ENCODE measurements at regions not wholly inside any gene's neighbourhood (a gene's known extent, or its start where the extent isn't known, plus 50 kb on each side); places are given as distances from the start of the nearest gene placed in this dataset.

DNA sequence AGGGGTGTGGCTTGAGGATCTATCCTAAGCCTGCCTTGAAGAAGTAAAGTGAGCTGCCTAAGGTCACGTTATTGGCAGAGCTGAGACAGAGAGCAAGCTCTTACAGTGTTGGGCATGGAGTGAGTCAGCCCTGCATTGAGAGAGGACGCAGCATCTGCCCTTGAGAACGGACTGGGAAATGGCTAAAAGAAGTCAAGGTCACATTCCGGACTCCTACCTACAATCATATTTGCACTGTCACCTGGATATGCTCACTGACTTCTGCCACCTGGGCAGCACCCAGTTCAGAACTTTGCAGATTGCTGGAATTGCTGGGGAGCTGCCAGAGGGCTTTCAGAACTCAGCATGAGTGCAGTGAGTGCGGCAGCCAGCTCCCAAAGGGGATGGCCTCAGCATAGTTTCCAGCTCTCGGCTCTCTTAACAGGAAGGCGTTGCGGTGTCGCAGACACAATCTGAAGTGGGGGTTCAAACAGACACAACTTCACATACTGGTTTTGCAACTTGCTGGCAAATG lies 199.3 kb upstream of the SGK1 start:
- DNase-seq = no peak

DNA sequence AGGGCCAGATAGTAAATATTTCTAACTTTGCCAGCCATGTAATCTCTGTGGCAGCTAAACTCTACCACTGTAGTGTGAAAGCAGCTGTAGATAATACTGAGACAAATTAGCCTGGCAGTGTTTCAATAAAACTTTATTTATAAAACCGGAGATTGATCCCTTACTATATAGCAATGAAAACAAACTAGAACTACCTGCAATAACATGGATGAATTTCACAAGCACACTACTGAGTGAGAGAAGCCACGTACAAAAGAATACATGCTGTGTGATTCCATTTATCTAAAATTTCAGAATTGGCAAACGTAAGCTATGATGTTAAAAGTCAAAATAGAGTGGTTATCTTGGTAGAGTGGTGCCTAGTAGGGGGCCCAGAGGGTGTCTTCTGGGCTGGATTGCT lies 198.7 kb upstream of the SGK1 start:
- DNase-seq = no peak

DNA sequence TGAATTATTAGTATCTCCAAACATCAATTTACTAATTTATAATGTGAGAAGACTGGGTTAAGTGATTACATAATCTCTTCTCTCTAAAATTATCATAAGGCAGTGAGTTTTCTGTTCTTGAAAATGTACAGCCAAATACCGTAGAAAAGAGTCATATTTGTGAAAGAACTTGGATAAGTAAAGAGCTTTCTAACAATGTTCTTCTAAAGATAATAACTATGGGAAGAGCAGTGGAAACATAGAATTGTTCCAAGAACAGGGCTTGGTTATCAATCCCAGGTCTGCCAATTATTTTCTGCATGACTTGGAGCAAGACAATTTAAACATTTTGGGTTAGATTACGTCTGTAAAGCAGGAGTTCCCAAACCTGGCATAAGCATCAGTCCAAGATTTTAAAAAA lies 198.1 kb upstream of the SGK1 start:
- no peak for DNase-seq

DNA sequence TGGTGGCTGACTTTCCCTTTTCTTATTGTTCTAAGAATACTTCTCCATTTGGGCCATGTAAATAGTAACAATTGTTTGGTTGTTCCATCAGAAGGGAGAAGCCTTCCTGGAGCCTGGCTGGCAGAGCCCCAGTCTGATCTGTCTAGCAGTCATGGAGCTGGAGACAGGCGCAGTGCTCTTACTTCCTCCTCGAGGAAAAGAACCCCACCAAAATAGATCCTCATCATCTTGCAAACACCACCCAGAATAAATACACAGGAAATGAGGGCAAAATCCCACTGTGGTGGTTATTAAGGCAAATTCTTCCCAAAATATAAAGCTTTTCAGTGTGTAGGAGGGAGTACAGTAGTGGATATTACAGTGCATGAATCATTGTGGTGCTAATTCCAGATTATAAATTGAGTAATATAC lies 195.1 kb upstream of the SGK1 start:
- no peak for DNase-seq

GRCh38 chr6:134511984-134512683 lies 194.2 kb upstream of the SGK1 start:
- DNase-seq = no peak

DNA sequence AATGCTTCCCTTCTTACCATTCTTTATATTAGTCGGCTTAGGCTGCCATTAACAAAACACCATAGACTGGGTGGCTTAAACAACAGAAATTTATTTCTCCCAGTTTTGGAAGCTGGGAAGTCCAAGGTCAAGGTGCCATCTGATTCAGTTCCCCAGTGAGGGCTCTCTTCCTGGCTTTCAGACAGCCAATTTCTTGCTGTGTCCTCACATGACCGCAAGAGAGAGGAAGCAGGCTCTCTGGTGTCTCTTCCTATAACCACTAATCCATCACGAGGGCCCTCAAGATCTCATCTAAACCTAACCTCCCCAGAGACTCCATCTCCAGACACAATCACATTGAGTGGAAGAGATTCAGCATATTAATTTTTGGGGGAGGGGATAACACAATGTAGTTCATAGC lies 193.0 kb upstream of the SGK1 start:
- no peak for DNase-seq

DNA sequence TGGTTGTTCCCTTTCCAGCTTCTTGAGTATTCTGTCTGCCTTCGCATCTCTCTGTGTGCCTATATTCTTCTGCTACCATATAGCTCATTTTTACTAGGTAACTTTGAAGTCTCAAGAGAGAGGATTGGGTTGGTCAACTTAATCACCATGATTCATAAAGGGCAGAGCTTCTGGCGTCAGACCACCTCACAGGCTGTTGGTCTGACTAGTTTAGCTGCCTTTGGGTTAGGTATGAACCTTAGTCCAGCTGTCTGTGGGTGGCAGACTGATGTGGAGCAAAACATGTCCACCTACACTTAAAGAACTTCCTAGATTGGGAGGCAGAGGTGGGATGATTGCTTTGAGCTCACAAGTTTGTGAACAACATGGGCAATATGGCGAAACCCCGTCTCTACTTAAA lies 192.2 kb upstream of the SGK1 start:
- no peak for DNase-seq

GRCh38 chr6:134508862-134509498 lies 191.1 kb upstream of the SGK1 start:
- no peak for DNase-seq

GRCh38 chr6:134506162-134506561 lies 188.2 kb upstream of the SGK1 start:
- DNase-seq = no peak

DNA sequence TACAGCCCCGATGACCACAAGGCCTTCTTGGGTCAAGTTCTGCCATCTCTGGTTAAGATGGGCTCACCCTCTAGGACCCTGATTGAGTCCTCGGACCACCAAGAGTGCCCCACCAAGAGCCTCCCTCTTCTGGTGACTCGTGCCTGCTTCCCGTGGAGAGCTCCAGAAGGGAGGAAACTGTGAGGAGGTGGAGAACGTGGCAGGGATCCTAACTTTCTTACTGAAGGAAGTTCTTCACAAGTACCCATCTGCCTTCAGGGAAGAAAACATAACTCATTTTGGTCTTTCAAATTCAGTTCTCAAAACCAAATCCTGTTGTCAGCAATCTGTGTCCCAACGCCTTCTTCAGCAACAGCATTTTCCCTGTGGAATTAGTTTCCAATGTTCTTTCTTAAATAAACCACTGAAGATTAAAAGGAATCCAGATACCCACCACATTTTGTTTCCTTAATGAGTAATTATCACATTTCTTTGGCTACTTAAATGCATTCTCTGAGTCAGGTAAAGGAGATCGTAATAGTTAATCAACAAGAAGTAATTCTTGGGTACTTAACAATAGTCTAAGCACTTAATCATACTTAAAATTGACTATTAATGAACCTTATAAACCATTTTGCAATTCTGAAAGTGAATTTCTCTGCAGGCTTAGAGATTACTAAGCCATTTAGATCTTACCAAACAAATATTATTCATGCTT lies 185.8 kb upstream of the SGK1 start:
- DNase-seq = no peak

DNA sequence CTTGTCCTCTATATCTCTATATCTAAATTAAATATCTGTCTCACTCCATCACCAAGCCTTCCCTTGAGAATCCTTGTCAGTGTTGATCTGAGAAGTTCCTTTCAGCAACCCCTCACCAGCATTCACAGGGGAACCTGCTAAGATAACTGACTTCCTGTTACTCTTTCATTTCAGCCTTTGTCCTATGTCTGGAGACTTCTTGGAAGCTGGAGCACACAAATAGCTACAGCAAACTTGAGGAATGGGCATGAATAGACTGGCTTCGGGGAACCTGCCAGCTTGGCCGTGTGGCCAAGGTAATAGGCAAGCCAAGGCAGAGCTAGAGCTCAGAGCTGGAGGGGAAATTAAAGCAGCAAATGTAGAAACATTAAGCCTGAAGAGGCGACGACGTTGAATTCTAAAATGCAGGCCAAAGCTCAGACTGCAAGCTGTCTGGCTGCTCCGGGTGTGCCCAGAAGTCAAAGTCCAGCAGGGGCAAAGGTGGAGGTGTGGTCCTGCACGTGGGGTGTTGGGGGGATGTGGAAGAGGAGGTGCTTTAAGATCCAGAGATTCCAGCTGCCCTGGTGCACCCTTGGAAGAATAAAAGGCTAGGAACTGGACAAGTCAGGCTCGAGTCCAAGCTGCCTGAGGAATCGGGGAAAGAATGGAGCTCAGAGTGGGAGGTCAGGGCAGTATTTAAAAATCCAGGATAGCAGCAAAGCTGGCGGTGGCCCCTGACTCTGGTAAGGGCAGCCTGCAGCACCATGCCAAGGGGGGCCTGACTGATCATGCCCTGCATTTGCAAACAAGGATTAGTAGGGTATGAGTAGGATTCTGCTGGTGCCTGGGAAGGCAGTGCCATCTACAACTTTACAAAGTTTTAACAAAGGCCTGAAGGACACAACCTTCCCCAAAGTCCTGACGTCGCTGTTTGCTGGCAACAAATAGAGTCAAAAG lies 185.0 kb upstream of the SGK1 start:
- DNase-seq = no peak

DNA sequence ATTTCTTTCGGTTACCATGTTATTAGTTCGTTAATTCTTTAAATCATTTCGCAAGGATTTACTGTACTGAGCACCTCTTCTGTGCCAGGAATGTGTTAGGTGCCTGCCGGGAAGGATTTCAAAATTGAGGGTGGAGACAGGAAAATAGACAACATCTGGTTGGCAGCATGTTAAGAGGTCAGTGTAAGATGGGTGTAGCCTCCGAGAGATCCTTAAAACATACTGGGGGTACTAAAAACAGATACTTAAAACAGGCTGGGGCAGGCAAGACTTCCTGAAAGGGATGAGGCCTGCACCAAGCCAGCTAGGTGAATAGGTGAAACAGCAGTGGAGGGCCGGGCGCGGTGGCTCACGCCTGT lies 178.0 kb upstream of the SGK1 start:
- DNase-seq = no peak

GRCh38 chr6:134495203-134495889 lies 177.4 kb upstream of the SGK1 start:
- no peak for DNase-seq

DNA sequence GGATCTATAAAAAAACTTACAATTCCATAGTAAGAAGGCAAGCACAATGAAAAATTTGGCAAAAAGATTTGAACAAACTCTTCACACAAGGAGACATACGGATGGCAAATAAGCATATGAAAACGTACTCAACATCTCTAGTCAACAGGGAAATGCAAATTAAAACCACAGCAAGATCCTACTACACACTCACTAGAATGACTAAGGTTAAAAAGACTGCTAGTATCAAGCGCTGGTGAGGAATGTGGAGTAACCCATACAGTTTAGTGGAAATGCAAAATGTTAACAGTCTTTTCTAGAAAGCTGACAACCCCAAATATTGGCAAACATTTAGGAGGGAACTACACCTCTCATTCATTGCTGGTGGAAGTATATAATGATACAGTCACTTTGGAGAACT lies 175.9 kb upstream of the SGK1 start:
- DNase-seq = no peak

DNA sequence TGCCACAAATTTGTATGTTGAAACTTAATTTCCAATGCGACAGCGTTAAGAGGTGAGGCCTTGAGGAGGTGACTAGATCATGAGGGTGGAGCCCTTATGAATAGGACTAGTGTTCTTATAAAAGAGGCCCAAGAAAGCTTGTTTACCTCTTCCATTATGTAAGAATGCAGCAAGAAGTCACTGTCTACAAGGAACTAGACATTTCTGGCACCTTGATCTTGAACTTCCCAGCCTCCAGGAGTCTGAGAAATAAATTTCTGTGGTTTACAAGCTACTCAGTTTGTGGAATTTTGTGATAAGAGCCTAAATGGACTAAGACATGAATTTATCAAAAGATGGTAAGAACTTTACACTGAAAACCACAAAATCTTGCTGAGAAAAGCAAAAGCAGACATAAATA lies 173.6 kb upstream of the SGK1 start:
- no peak for DNase-seq

DNA sequence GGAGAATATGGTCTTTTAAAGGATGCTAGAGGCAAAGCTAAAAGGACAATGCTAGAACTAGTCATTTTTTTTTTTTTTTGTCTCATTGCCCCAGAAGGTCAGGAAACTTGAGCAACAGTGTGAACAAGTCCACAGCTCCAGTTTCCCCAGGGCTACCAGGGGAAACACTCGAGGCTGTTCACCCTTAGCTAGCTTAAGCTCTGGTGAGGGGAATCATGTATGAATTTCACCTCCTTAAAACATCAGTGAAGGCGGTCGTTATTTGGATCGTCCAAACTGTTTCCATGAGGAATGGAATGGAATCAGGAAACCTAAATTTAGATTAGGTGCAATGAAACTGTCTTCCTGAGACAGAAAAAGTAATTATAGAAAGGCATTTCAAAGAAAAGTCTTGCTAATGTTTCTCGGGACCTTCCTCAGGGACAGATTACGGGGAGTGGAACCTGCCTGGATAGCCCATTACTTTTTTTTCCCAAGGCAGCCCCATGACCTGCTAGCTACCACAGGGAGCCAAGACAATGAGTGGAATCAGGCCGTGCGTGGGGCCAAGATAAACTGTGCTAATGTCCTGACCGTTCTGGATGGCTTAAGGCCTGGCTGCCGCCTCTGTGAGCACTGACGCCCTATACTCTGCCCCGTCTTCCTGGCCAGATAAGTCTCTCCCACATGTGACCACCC lies 164.8 kb upstream of the SGK1 start:
- DNase-seq = no peak

DNA sequence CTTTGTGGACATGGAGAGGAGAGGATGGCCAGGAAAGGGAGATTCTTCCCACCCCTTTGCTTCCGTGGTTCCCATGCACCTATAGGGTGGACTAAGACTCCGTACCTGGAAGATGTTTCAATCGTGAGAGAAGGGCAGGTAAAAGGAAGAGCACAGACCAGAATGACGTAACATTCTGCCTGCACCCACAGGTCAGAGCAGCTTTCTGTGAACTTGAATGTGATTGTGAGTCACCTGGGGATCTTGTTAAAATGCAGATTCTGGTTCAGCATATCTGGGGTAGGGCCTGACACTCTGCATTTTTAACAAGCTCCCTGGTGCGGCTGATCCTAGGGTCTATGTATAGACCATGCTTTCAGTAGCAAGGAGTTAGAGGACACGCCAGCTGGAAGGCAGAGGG lies 164.1 kb upstream of the SGK1 start:
- no peak for DNase-seq

- no peak for DNase-seq
These were observed 162.7 kb upstream of the SGK1 start for GRCh38 chr6:134480593-134480992.

GRCh38 chr6:134478764-134479399 lies 161.0 kb upstream of the SGK1 start:
- no peak for DNase-seq

GRCh38 chr6:134477991-134478635 lies 160.2 kb upstream of the SGK1 start:
- no peak for DNase-seq

- DNase-seq = no peak
These were observed 157.0 kb upstream of the SGK1 start for GRCh38 chr6:134474955-134475354.
